ENCODE measurements at regions not wholly inside any gene's neighbourhood (a gene's known extent, or its start where the extent isn't known, plus 50 kb on each side); places are given as distances from the start of the nearest gene placed in this dataset.

DNA sequence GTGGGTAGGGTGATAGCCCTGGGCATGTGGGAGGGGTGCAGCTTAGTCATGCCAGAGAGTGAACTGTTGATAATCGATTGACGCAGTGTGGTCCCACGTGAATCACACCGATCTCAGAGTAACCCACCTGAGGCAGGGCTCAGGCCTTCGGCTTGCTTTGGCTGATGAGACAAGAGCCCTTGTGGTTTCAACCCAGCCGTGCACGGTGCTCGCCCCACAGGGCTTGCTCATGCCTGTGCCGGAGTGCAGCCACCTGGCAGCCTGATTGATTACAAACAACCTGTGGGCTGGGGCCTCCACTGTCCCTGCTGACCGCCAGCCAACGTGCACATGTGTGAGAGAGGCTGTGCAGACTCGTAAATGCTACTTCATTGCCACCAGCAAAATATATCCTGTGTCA is 144.9 kb upstream of the ADARB2 start:
- no peak for DNase-seq (ENCODE audit: low read depth)

DNA sequence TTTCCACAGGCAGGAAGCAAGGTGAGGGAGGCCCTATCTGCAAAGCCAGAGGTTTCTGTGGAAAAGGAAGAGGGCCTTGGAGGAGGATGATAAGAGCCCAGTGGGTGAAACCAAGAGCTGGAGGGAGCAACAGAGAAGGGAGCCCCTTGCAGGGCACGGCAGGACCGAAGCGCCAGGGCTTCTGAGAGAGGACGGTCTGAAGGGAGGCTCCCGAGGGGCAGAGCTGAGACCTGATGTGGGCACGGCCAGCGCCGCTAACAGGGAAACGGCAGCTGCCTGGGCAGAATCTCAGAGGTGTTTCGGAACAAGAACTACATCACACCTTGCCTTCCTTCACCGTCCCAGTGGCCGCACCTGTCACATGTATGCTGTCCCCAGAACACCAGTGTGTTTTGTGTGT is 144.3 kb upstream of the ADARB2 start:
- no peak for DNase-seq (ENCODE audit: low read depth)

DNA sequence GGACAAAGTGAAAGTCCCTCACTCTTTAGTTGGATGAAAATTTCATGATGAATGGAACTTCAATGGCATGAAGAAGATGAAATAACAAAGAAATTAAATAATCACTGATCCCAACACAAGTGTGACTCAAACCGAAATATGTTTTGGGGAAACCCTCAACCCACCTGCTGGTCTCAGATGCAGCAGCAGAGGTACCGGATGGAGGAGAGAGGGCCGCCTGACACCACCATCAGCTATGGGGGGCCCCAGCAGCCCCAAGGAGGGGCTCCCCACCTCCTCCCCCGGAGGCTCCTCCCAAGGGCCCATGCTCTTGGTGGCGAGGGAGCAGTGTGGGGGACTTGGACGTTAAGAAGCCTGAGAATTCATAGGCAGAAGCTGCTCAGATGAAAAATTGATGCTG is 137.2 kb upstream of the ADARB2 start:
- DNase-seq (ENCODE audit: low read depth) = no peak

DNA sequence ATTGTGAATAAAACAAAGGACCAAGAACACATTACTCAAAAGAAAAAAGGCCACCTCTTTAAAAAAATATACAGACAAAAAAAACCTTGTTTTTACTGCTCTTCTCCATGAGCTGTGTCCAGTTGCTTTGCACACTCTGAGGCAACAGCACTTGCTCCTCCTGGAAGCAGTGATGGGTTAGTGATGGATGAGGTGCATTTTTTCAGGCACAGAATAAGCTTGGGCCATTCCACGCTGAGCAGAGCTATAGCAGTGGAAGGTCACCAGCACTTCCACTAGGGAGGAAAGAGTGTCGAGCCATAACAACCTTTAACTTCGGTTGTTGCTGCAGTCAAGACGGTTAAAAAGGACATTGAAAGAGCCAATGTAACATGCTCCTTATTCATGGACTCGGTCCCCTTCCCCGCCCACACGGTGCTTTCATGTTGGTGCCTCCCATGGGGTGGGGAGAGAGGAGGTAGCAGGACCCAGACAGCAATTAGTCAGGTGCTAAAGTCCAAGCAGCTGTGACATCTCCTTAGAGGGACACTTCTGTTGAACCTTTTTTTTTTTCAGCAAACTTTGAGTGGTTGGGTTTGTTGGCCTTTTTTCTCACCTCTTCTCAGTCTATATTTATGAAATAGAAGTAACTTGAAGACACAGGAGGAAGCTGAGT is 136.5 kb upstream of the ADARB2 start:
- no peak for DNase-seq (ENCODE audit: low read depth)

DNA sequence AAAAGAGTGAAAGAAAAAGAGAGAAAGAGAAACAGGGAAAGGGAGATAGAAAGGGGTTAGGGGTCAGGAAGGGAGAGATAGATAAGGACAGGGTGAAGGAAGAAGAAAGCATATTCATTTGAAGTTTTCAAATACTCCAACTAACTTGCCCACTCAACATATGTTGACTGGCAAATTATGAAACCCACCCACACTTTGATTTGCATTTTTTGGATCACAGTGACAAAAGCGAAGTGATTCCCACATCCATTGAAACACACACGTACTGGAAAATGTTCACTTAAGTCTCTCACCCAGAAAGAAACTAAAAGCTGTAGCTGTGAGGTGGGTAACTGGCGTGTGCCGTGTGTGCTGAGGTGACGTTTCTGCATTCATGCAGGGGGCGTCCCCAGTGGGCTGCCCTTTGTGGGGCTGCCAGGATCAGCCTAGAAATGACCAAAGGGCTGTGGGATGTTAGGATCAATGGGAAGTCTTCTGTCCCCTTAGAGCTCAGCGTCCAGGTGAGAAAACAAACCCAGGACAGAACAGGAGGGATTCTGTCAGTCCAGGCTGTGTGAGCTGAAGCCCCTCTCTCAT is 134.9 kb upstream of the ADARB2 start:
- DNase-seq (ENCODE audit: low read depth) = no peak

DNA sequence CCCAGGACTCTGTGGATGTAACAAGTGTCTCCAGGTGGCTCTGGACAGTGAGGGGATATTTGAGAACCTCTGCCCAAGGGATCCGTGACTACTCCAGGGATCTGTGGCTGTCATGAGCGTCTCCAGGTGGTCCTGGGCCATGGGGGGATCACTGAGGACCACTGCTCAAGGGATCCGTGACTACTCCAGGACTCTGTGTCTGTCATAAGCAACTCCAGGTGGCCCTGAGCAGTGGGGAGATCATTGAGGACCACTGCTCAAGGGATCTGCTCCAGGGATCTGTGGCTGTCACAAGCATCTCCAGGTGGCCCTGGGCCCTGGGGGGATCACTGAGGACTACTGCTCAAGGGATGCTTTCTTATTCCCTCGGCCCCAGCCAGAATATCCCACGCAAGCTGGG is 133.2 kb upstream of the ADARB2 start:
- DNase-seq (ENCODE audit: low read depth) = no peak

DNA sequence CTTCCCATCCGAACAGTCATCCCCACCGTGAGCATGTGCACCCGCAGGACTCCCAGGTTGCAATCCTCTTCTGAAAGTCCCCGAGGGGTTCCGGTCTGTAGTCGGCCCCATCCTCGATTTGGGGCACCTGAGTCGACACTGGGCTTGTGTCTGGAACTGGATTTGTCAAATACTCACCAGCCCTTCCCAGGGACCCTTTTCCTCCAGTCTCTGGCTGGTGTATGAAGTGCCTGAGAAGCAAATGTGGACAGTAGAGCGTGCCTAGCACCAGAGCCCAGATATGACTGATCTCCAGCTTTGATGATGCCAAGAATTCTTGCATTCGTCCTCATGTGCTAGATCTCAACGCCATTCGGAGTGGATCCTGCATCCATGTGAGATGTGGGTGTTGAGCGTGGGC is 132.5 kb upstream of the ADARB2 start:
- no peak for DNase-seq (ENCODE audit: low read depth)

DNA sequence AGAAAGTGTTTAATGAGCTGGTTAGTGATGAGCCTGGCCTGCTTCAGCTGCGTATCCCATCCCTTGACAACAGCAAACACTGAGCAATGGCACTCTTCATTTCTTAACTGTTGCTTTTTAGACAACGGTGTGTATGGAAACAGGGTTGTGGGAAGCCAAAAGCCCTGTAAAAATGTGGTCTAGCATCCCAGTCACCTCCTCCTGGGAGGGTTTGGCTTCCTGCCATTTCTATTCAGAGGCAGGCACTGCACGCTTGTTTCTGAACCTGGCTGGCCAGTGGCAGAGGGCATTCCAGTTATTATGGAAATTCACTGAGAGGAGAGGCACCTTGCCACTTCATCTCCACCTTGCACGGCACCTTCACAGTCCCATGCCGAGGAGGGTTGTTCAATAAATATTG is 123.0 kb upstream of the ADARB2 start:
- no peak for DNase-seq (ENCODE audit: low read depth)

DNA sequence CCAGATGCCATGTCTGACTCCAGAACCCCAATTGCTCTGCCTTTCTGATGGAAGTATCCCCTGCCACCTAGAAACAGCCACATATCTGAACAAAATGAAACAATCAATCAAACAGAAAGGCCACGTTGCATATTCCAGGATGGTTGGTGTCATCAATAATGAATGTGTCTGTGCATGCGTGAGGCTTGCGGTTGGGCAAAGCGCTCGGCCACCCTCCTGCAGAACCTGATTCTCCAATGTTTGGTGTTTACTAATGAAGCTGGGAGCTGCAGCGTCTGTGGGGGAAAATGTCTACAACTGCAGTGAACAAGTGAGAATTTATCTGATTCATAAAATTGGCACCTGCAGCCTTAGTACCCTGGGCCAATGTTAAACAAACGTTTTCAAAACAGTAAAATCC is 121.2 kb upstream of the ADARB2 start:
- no peak for DNase-seq (ENCODE audit: low read depth)

DNA sequence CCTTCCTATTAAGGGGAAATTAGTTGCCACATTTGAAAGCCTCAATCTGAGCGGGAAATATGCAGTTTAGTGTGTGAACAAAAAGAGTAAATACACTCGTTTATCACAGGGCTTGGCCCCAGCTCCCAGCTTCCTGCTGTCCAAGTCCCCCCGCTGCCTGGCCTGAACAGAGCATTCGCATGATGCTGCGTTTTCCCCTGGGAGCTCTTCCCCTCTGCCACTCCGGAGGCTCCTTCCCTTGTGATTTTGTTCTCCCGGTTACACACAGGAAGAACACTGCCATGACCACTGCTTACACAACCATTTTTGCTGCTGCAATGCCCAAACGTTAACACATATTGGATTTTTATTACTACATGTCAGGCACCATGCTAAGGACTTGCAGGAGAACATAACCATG is 120.7 kb upstream of the ADARB2 start:
- DNase-seq (ENCODE audit: low read depth) = no peak

DNA sequence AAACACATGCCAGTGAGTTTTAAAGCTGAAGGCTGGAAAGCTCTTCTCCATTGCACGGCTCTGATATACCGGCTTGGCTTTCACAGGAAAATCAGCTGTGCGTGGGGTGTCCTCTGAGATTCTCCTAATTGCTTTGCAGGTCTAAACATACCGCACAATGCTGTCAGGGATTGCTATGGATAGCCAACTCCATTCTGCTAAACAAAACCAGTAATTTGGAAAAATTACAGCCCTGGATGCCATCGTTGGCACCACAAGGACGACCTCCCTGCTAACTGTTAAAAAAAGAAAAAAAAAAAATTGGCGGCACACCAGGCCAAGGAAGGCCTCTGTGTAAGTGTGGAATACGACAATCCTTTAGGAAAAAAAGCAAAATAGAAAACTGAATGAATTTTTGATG is 118.6 kb upstream of the ADARB2 start:
- no peak for DNase-seq (ENCODE audit: low read depth)

DNA sequence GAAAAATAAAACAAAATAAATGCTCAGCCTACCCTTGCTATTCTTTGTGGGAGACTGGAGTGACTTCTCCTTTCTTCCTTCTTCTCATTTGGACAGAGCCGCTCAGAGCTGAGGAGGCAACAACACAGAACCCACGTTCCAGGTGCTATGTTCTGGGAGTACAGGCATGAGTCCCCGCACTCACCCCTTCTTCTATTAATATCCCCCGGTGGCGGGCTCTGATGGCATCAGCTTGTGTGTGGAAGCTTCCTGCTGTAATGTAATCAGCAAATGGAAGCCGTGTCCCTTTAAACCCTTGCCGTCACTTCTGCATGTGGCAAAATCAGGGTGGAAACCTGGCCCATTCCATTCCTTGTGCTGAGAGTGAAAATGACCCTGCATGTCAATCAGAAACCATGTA is 116.9 kb upstream of the ADARB2 start:
- DNase-seq (ENCODE audit: low read depth) = no peak

DNA sequence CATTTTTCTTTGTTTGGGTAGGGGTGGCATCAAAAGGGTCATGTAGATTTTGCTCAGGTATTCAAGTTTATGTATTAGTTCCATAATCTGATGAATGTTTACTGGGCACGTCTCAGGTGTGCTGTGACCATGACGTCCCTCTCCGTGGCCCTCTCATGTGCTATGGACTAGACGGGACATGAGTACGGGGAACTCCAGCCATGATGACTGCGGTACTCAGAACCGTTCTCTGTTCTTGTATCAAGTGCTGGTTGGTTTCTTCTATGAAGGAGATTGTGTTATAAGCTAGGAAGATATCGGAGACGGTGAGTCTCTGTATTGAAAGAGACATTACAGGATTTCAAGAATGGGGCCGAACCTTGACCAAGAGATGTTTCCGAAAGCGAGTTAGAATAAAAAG is 116.5 kb upstream of the ADARB2 start:
- DNase-seq (ENCODE audit: low read depth) = no peak

DNA sequence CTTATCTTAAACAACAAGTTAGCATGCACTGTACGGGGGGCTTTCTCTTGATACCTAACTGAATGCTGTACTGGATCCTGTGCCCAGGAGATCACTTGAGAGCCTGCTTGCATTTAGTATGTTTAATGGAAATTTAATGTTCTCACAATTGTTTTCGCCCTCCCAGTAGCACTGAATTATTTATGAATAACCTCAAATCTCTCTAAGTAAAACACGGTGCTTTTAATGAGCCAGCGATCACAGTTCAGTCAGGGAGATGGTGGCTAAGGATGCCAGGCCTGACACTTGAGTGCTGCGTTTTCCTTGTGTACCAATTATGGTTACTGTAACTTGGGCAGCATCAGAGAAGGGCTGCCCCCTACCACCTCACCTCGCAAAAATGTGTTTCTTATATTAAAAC is 115.5 kb upstream of the ADARB2 start:
- DNase-seq (ENCODE audit: low read depth) = no peak

DNA sequence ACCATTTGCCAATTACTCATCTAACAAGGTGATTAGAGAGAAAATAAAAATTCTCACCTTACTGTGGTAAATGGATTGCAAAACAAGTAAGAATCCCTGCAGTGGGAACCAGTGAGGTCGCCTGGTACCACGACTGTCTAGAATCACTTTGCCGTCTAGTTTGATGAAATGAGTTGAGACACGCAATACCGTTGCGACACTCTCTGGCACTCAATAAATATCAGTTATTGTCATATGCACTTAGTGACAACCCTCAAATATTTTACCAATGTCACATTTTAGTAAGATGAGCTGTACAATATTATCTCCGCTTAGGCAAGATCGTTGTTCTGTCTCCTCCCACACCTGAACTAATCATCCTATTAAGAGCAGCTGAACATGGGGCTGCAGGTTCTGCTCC is 114.4 kb upstream of the ADARB2 start:
- DNase-seq (ENCODE audit: low read depth) = no peak

DNA sequence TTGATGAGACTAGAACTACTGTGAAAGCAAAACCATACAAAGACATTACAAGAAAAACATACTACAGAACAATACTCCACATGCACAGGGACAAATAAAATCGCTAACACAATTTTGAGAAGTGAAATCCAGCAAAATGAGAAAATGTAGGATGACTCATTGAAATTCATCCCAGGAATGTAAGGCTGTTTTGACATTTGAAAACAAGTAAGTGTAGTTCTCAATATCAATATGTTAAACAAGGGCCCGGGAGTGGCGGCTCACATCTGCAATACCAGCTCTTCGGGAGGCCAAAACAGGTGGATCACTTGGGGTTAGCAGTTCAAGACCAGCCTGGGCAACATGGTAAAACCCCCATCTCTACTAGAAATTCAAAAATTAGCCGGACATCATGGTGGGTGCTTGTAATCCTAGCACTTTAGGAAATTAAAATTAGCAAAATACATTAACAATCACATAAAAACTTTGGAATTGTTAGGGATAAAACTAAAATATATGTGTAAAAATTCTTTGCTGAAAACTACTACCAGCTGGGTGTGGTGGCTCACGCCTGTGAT is 113.7 kb upstream of the ADARB2 start:
- DNase-seq (ENCODE audit: low read depth) = no peak

DNA sequence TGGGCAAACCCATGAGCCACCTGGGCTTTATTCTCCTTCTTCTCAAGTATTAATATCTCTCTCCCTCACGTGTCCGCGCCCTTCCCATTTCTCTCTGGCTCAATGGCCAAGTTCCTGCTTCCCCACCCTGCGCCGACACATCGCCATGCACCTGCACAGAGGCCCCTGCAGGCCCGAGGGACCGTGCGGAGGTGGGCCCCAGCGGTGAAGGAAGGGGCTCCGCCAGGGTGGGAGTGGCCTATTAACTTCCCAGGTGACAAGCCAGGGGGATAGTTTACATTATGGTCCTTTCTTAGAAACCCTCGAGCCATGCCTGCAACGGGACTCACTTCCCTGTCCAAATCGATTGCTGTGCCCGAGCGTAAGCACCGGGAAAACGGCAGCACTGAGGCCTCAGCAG is 110.0 kb upstream of the ADARB2 start:
- no peak for DNase-seq (ENCODE audit: low read depth)

DNA sequence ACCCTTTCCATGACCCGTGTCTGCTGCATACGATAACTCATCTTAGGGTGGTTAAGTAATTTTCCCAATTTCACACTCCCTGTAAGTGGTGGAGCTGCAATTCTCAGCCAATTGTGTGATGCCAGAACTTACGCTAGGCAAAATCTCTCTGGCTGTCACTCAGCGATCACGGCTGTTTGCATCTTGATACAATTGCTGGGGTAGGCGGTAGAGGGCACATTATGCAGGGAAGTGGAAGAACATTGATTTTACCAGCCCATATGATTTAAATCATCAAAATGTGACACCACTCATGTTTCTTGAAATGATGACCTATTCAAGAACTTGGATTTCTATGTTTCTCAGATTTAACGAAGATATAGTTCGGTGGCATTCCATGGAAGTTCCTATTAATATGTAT is 108.7 kb upstream of the ADARB2 start:
- no peak for DNase-seq (ENCODE audit: low read depth)

DNA sequence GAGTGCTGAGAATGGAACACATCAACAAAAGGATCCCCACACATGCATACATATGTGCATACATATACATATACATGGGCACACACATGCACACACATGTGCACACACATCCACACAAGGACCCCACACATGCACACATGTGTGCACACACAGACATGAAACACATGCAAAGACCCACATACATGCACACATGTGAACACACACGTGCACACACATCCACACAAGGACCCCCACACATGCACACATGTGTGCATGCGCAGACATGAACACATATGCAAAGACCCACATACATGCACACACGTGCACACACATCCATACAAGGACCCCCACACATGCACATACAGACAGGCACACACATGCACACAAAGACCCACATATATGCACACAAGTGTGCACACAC is 104.4 kb upstream of the ADARB2 start:
- DNase-seq (ENCODE audit: low read depth) = no peak

DNA sequence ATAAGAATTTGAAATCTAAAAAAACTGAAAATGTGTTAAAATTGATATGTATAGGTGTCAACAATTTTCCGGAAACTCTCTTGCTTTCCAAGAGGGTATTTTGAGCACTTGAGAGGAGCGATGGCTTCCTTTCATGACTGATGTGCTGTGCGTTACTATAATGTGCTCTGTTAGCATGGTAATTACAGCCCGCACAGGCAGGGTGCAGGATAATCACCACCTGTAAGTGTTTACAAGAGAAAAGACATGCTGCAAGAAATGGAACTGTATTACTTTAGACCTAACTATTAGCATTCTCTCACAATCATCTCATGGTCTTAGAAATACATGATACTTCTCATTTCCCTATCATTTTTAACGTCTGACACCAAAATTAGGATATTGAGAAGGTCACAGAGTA is 92.4 kb upstream of the ADARB2 start:
- DNase-seq (ENCODE audit: low read depth) = no peak

DNA sequence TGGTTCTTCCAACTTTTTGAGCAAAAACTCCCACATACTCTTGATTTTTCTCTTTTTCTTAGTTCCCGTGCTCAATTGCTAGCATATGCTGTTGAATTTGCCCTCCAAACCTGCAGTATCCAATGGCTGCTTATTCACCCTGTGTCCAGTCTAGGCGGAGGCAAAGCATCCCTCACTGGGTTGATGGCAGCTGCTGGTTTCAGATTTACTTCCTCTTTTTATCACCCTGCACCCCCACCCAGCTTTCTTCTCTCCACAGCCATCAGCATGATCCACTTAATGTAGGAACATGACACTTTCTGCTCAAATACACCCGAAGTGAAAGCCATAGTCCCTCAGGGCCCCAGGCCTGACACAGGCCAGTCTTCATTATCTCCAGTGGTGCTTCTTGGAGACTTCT is 87.6 kb upstream of the ADARB2 start:
- DNase-seq (ENCODE audit: low read depth) = no peak

DNA sequence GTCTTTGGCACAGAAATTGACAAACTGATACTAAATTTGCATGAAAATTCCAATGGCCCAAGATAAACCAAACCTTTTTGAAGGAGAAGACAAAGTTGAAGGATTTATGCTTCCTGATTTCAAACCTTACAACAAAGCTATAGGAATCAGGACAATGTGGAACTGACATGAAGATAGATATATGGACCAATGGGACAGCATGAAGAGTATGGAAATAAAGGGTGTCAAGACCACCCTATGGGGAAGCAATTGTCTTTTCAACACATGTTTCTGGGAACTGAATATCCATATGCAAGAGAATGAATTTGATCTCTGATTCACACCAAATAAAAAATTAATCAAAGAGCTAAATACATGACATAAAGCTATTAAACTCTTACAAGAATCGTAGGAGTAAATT is 77.2 kb upstream of the ADARB2 start:
- DNase-seq (ENCODE audit: low read depth) = no peak

DNA sequence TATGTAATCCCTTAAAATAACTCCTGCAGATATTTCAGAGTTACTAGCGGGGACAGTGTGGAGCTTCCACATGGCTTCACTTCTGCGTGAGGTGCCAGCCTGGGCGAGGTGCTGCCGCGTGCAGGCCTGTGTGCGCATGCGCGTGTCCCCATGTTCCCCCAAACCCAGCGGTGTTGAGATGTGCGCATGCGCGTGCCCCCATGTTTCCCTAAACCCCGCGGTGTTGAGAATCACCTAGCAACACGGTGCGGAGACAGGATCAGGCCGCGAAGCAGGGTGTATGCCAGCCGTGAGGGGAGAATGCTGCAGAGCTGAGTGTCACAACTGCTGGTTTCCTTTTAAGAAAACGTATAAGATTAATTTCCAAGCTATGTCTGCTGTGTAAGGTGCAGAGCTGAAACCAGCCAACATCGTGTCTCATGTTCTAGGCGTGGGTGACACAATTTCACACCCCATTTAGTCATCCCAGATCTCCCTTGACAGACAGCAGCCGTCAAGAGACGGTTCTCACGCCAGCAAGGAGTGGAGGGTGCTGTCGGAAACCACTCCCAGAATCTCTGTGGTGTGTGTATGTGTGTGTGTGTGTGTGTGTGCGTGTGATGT is 71.9 kb upstream of the ADARB2 start:
- DNase-seq (ENCODE audit: low read depth) = no peak

DNA sequence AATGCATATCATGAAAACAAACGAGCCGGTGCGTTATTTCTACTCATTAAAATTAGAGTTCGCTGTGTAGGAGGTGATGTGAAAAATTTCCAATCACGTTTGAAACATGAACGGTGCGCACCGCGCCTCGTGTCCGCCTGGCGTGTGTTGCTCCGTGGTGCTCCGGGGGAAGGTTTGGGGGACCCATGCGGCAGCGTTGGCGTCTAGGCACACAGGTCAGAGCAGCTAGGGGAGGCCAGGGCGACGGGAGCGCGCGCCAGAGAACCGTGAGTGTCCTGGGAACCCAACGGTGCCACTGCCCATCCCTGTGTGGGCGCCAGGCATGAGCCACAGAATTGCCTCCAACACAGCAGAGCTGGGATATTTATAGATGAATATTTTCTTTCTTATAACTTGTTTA is 70.6 kb upstream of the ADARB2 start:
- no peak for DNase-seq (ENCODE audit: low read depth)
